ENCODE measurements at regions not wholly inside any gene's neighbourhood (a gene's known extent, or its start where the extent isn't known, plus 50 kb on each side); places are given as distances from the start of the nearest gene placed in this dataset.

DNA sequence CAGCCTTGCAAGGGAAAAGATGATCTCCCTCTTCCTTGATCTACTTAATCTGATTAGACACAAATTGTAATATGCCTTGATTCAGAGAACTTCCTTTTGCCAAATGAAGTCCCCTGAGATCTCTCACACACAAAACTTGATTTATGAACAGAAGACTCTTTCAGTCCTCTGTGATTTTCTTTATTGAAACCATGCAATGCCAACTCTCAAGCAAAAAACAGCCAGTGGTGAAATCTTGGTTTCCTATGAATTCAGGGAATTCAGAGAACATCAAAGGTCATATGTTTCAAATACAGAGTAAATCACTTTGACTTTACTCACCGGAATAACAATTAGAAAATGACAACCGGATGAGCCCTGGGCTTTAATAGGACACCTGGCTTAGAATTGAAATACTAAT, 211.7 kb downstream of the ABHD5 start:
- TF ChIP-seq, protein P1, sequence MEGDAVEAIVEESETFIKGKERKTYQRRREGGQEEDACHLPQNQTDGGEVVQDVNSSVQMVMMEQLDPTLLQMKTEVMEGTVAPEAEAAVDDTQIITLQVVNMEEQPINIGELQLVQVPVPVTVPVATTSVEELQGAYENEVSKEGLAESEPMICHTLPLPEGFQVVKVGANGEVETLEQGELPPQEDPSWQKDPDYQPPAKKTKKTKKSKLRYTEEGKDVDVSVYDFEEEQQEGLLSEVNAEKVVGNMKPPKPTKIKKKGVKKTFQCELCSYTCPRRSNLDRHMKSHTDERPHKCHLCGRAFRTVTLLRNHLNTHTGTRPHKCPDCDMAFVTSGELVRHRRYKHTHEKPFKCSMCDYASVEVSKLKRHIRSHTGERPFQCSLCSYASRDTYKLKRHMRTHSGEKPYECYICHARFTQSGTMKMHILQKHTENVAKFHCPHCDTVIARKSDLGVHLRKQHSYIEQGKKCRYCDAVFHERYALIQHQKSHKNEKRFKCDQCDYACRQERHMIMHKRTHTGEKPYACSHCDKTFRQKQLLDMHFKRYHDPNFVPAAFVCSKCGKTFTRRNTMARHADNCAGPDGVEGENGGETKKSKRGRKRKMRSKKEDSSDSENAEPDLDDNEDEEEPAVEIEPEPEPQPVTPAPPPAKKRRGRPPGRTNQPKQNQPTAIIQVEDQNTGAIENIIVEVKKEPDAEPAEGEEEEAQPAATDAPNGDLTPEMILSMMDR (conservative IDR thresholded peaks at IDR 0.05 in 1 of 2, IDR thresholded peaks at IDR 0.05 in 1 of 2; ENCODE audit: extremely low read depth in 1 of 2, insufficient read depth in 1 of 2, low read depth in 1 of 2, low read length in 2 of 2), result no peak
- TF ChIP-seq EZH2 (IDR thresholded peaks at IDR 0.05; ENCODE audit: borderline replicate concordance, low read length), result no peak

Data from mammary epithelial cell (primary cell).